ENCODE measurements at regions not wholly inside any gene's neighbourhood (a gene's known extent, or its start where the extent isn't known, plus 50 kb on each side); places are given as distances from the start of the nearest gene placed in this dataset.
"Not testable (repeated sequence)": the region's sequence is repeated elsewhere in the genome, so short reads cannot be mapped to it uniquely, and the experiment has no call there.

- not testable (repeated sequence) for FAIRE-seq
Observed at GRCh38 chr20:5386846-5387245, 70.1 kb upstream of the PROKR2 start.

- FAIRE-seq = not testable (repeated sequence)
Observed at GRCh38 chr20:5381527-5381926, 64.8 kb upstream of the PROKR2 start.

GRCh38 chr20:5377484-5377883 lies 60.7 kb upstream of the PROKR2 start:
- FAIRE-seq = no peak

- FAIRE-seq = no peak
Observed at GRCh38 chr20:5376228-5376627, 59.5 kb upstream of the PROKR2 start.

GRCh38 chr20:5374171-5374570 lies 57.4 kb upstream of the PROKR2 start:
- no peak for FAIRE-seq

- FAIRE-seq = no peak
Observed at GRCh38 chr20:5372371-5372770, 55.6 kb upstream of the PROKR2 start.

GRCh38 chr20:5369629-5370028 lies 52.9 kb upstream of the PROKR2 start:
- FAIRE-seq = no peak
